ENCODE measurements at regions not wholly inside any gene's neighbourhood (a gene's known extent, or its start where the extent isn't known, plus 50 kb on each side); places are given as distances from the start of the nearest gene placed in this dataset.

DNA sequence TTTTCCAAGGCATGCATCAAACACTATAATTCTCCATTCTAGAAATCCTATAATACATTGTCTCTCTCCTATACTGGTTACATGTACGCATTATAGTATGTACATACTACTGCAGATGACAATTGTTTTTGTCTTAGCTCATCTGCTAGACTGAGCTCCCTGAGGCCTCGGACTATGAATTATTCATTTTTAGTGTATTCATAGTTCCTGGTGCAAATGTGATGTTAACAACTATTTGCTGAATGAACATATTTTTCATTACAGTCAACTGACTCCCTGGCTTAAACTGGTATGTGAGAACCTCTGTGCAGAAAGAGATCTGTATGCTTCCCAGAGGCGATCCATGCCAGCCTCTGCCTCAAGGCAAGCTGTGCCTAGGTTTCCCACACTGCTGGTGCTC is 91.8 kb upstream of the PARP11 start:
- DNase-seq (ENCODE audit: low read depth): no peak
- no peak overlapping the region for H3K4me3 ChIP-seq (ENCODE audit: low read depth, low read length)
- TF ChIP-seq, protein P1, sequence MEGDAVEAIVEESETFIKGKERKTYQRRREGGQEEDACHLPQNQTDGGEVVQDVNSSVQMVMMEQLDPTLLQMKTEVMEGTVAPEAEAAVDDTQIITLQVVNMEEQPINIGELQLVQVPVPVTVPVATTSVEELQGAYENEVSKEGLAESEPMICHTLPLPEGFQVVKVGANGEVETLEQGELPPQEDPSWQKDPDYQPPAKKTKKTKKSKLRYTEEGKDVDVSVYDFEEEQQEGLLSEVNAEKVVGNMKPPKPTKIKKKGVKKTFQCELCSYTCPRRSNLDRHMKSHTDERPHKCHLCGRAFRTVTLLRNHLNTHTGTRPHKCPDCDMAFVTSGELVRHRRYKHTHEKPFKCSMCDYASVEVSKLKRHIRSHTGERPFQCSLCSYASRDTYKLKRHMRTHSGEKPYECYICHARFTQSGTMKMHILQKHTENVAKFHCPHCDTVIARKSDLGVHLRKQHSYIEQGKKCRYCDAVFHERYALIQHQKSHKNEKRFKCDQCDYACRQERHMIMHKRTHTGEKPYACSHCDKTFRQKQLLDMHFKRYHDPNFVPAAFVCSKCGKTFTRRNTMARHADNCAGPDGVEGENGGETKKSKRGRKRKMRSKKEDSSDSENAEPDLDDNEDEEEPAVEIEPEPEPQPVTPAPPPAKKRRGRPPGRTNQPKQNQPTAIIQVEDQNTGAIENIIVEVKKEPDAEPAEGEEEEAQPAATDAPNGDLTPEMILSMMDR (IDR thresholded peaks at IDR 0.05; ENCODE audit: insufficient read depth, low read length): no peak

DNA sequence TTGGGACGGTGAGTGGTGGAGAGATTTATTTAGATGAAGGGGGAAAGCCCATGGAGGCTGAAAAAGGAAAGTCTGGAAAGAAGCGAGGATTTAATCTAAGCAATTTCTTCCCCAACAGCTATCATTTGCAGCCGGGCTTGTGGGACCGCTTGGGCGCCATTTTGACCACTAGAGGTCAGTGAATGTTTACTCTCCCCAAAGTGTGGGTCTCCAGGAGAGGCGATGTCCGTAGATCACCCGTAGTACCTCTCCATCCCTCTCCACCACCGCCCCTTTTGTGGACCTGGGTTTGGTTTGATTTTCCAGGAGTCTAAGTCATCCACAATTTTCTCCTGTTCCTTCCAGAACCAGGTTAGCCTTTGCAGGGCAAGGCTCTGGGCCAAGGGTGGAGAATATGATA is 91.2 kb upstream of the PARP11 start:
- no peak overlapping the region for H3K4me3 ChIP-seq (ENCODE audit: low read depth, low read length)
- TF ChIP-seq, protein P1 (IDR thresholded peaks at IDR 0.05; ENCODE audit: insufficient read depth, low read length): peak; percentile 10
- no peak for DNase-seq (ENCODE audit: low read depth)

DNA sequence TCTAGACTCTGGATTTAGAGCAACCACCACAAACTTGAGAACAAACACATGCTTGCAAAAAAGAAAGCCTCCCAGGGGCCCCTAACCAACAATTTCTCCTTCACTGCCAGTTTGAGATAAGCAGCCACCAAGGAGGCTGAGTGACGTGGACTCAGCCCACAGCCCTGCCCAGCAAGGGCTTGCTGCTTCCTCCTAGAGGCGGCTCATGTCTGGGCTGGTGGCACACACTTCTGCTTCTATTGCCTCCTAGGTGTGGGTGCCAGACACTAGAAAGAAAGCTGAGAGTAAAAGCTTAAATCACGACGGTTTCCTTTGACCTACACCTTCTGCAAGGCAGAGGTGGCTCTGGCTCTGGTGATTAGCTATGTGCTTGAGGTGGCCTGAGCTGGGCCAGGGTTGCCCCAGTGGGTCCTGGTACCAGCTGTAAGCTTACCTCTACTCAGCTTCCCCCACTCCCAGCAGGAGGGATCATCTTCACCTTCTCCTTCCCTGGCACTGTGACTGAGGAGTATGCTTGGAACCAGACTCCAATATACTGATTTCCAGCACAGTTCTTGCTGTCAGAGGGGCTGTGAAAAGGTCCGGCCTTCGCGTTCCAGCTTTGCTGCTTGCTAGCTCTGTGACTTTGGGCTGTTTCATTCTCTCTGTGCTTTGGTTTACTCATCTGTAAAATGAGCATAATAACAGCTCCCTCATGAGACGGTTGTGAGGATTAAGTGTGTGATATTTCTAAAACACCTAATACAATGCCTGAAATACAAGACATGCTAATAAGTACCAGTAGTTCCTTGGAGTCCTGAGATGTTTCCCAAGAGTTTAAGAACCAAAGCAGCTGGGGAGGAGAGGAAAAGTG is 89.7 kb upstream of the PARP11 start:
- TF ChIP-seq, protein P1 (IDR thresholded peaks at IDR 0.05; ENCODE audit: insufficient read depth, low read length): no peak
- no peak for DNase-seq (ENCODE audit: low read depth)
- H3K4me3 ChIP-seq (ENCODE audit: low read depth, low read length): no peak overlapping the region

DNA sequence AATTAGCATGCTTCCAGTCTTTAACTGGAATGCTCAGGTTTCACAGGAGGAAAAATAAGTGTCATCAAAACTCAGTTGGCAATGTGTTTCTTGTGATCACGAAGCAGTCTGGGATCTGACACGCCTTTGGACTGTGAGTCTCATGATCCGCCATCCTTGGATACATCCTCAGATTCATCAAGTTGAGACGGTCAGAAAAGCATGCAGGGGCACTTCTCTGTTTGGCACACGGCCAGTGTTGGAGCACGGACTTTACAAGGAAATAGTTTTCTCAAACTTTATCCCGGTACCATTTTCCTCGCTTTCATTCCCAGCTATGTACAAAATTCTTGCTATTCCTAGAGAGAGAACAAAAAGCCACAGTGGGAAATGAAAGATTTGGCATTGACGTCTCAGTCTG is 88.4 kb upstream of the PARP11 start:
- DNase-seq (ENCODE audit: low read depth): no peak
- TF ChIP-seq, protein P1 (IDR thresholded peaks at IDR 0.05; ENCODE audit: insufficient read depth, low read length): no peak
- H3K4me3 ChIP-seq (ENCODE audit: low read depth, low read length): no peak overlapping the region

DNA sequence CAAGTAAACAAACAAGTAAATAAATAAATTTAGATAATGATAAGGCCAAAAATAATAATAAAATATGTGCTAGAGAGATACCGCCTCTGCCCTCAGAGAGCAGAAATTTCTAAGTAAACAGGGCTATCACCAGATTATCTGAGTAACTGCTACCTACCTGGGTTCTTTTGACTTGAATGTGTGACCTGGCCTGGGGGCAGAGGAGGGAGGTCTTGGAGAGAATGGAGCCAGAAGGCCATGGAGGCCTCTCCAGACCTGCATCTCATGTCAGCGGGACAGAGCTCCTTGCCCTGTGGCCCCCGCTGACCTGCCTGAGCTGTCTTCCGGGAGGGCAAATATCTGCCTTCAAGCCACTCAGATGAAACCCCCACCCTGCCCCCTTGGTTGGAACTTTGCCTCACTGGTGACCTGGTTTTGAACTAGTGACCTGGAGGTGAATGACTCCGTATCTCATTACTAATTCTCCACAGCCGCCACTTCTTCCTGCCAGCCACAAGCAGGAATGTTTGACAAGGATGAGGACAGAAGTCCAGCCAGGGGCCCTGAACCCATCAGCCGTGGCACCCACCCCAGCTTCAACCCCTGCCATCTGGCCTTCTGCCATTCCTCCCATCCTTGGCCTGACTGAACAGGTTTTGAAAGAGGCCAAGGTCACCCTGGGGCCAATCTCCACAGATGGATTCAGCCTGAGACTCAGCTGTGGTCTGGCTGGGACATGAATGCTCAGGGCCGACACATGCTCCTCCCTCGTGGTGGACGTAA is 86.8 kb upstream of the PARP11 start:
- no peak for DNase-seq (ENCODE audit: low read depth)
- H3K4me3 ChIP-seq (ENCODE audit: low read depth, low read length): no peak overlapping the region
- TF ChIP-seq, protein P1 (IDR thresholded peaks at IDR 0.05; ENCODE audit: insufficient read depth, low read length): no peak

DNA sequence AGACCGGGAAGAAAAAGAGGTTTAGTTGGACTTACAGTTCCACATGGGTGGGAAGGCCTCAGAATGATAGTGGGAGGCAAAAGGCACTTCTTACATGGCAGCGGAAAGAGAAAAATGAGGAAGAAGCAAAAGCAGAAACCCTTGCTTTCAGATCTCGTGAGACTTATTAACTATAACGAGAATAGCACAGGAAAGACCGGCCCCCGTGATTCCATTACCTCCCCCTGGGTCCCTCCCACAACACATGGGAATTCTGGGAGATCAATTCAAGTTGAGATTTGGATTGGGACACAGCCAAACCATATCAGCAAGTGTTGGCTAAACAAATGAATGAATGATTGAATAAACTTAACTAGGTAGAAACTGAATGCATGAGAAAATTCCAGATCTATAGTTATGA is 85.3 kb upstream of the PARP11 start:
- no peak overlapping the region for H3K4me3 ChIP-seq (ENCODE audit: low read depth, low read length)
- DNase-seq (ENCODE audit: low read depth): no peak
- TF ChIP-seq, protein P1 (IDR thresholded peaks at IDR 0.05; ENCODE audit: insufficient read depth, low read length): no peak

Measured in fibroblast of the aortic adventitia (primary cell).